NCI-H524 (cell line): ENCODE measurements at regions not wholly inside any gene's neighbourhood (a gene's known extent, or its start where the extent isn't known, plus 50 kb on each side); places are given as distances from the start of the nearest gene placed in this dataset.
A peak's percentile ranks its signal among the peaks of the same experiment; 100 is the strongest.

Experiments
- DNase-seq, 2 experiments: peaks; one replicate each; lab custom pipeline; 2025; lab: John Stamatoyannopoulos, UW

DNA sequence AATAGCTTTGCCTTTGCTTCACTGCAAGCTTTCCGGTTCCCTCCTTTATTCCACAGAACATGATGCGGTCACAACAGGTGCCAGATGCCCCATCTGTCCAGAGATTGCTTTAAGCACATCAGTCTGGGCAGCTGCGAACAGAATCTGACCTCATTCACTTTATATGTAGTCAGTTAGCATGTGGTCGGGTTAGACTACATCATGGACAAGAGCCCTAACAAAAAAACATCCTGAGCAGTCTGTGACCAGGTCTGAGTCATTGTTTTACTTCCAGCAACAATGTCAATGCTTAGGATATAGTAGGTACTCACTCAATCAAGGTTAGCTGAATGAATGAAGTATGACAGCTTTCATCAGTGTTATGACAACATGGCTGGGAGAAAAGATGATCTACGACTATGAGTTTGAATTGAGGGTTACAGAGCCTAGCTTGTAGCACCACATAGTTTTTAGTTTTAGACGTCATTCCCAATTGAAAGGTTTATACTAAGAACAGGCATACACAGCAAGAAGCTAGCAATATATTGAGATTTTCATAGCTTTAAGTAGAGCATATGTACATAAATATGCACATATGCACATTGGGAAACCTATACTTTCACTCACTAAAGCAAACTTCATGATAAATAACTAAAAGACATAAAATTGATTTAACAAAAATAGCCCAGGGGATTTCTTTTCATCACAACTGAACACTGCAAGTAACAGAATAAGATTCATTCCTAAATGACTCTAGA lies 64.2 kb upstream of the TMCC3 start:
- DNase-seq = peak; percentile 46 to 81

DNA sequence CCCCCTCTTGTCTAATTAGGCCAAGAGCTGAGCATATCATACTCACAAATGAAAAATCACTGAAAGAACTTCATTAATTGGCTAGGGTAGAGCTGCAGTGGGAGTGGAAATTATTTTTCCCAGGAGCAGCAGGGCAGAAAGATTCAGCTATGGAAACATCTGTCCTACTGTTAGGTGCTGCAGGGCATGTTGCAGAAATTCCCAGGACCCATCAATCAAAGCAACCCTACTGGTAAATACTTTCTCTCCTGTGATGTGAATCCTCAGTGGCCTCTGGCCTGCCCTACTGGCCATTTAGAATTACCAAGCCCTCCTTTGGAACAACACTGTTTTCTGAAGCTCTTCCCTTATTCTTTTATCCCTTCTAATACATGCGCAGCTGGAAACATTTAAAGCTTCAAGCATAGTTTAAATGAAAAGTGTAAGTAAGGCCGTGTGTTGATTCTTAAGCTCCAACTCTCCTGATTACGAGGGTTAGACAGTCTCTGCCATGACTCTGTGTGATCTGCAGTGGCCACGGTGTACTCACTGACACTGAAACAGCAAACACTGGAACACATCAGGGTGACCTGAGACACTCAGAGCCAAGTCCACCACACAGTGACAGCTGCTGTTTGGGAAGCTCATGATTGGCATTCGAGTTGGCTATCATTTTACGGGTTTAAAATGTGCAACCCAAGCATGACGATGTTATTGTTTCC lies 62.6 kb upstream of the TMCC3 start:
- peak in 1 of 2 experiments; percentile 25 for DNase-seq

DNA sequence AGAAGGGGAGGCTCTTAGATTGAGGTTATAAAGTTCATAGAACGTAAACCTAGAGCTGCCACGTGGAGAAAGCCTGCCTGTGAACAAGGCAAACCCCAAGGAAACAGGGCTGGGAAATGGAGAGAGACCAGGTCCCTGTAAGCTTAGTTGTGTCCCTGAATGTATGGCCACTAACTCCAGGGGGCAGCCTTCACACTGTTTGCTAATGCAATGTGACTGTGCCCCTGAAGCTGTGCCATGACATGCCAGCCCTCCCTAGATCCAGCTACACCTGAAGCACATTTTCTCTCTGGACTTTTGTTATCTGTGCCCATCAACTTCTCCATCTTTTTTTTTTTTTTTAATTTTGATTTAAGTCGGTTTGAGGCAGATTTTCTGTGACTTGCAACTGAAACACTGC lies 60.6 kb upstream of the TMCC3 start:
- peak in 1 of 2 experiments; percentile 40 for DNase-seq

DNA sequence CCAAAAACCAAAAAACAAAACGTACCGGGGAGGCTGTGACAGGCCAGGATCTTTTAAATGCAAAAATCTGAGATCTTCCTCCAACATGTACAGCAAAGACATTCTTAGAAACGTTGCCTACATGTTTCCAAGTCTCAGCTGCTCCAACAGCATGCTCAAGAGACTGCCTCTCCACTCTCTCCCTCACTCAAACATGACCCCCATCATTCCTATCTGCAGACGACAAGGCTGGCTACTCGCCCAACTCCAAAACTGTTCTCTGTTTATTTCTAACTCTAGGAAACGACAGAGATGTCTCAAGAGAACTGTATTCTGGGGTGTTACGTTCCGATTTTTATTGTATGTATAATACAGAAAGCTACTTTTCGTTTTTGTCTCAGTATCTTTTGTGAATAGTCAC lies 57.5 kb upstream of the TMCC3 start:
- DNase-seq = no peak

DNA sequence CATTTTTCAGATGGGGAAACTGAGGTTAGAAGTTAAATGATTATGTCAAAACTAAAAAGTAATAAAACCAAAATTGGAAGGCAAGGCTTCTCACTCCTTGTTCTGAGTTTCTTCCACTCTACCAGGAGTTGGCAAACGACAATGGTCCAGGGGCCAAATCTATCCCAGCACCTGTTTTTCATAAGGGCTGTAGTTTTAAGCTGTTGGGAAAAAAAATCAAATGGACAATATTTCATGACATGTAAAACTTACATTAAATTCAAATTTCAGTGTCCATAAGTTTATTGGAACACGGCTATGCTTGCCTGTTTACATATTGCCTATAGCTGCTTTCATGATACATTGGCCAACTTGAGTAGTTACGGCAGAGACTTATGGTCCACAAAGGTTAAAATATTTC lies 56.7 kb upstream of the TMCC3 start:
- DNase-seq = no peak

DNA sequence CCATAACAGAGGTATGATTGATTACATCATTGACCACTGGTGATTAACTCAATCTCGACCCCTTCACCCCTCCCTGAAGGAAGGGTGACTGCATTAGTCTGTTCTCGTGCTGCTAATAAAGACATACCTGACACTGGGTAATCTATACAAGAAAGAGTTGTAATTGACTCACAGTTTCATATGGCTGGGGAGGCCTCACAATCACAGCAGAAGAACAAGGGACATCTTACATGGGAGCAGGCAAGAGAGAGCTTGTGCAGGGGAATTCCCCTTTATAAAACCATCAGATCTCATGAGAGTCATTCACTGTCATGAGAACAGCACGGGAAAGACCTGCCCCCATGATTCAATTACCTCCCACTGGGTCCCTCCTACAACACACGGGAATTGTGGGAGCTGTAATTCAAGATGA lies 55.9 kb upstream of the TMCC3 start:
- no peak for DNase-seq

DNA sequence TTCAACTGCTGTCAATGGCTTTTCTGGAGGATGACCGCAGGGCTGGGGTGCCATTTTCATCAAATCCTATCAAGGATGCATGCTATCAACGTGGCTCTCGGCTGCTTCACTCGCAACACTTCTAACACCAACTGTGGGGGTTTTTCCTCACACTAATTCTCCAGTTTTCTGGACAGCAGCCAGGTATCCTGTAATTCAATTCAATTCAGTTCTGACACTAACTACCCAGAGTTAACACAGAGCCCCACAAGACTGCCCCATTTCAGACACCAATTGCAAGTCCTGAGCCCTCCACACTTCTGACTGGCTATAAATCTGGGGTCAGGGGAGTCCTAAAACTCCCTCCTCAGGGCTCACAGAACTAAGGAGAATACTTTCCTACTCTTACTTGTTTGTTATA lies 55.3 kb upstream of the TMCC3 start:
- no peak for DNase-seq

DNA sequence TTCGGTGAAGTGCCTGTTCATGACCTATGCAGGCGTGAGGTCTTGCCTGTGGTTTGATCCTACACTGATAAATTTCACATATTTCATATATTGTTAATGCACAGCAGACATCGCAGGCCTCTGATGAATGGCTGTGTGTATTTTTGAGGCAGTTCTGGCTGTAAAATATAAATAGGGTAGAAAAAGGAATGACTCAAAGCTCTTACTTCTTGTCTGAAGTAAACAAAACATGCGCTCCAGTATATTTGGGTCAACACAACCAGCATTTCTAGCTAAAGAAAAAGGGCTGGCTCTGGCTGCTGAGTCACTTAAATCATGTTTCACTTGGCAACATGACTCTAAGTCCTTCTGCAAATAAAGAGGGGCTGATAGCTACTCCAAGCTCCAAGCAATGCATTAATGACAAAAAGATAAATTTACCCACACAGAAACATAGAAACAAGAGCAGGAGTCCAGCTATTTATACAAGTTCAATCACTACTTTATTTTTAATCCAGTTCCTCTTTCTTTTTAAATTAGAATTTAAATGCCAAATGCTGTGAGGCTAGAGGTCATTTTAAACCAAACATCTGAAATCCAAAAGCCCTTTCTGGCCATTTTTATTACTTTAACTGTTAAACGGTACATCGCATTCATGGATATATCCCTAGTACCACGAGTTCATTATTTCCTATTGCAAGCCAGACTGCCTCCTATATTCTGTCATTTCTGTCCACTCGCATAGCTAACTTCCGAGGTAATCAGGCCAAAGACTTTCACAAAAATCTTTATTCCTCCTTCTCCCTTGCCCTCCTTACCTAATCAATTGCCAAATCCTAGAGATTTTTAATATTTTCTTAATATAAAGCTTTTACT lies 54.3 kb upstream of the TMCC3 start:
- DNase-seq = no peak

DNA sequence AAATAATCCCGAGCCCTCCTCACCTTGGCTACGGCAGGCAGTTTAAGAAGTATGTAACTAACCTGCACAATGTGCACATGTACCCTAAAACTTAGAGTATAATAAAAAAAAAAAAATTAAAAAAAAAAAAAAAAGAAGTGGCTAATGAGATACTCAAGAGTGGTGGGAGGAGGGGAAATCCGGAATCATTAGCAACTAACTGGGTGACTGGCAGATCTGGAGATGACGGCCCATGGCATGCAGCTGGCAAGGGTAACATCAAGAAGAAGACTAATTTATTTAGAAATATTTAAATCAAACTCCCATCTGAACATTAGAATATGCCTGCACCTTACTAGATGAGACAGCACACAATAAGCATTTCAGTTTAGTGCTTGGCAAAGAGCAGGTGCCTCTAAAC lies 52.3 kb upstream of the TMCC3 start:
- DNase-seq = no peak

DNA sequence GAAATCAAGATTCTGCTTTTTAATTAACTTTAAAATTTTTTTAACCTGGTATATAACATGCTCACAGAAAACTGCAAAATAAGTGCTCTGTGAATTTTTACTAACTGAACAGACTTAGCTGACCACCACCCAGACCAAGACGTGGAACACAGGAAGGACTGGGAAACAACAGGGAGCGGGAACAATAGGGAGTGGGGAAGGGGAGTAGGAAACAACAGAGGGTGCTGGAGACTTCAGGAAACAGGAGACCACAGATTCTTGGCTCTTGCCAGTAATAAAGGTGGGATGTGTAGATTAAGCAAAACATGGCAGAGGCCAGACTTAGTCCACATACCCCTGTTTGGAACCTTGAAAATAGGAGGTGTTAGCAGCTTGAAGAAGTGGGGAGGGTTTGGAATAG lies 51.4 kb upstream of the TMCC3 start:
- no peak for DNase-seq

DNA sequence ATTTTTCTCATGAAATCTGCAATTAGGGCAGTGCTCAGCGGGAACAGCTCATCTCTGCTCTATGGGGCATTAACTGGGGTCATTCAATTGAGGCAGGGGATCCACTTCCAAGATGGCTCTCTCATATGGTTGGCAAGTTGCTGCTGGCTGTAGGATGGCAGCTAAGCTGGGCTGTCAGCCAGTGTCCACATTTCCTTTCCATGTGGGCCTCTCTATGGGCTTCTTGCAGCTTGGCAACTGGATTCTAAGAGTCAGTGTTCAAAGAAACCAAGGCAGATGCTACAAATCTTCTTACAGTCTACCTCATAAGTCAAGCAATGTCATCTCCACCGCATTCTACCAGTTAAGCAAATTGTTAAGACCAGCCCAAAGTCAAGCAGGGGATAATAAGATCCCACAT lies 50.3 kb upstream of the TMCC3 start:
- DNase-seq = no peak
